Right kidney (tissue), 1 donor: ENCODE measurements at regions not wholly inside any gene's neighbourhood (a gene's known extent, or its start where the extent isn't known, plus 50 kb on each side); places are given as distances from the start of the nearest gene placed in this dataset.
"Not testable (repeated sequence)": the region's sequence is repeated elsewhere in the genome, so short reads cannot be mapped to it uniquely, and the experiment has no call there.

Experiments
- DNase-seq: peaks from one replicate; pipeline ENCODE4 v3.0.0-alpha.2; 2016

DNA sequence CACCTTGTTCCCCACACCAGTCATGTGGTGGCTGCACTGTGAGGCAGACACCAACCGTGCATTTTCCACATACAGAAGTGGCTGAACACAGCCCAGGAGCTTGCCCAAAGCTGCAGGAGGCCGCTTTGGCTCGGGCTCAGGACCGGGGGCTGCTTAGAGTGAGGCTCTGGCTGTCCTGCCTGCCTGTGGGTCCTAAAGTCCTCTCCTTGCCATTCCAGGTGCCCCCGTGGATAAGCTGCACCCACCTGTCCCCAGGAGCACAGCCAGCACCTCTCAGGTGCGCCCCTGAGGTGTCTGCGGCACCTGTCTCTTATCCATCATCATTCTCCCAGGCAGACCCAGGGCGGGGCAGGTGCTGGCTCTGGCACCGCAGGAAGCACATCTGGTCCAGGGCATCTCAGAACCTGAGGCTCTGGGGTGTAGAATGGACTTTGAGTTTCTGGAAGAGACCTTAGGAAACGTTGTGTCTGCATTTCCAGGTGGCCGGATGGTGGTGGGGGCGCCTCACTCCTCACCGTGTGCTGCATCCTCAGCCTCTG lies 180.5 kb upstream of the ZNF469 start:
- no peak for DNase-seq

DNA sequence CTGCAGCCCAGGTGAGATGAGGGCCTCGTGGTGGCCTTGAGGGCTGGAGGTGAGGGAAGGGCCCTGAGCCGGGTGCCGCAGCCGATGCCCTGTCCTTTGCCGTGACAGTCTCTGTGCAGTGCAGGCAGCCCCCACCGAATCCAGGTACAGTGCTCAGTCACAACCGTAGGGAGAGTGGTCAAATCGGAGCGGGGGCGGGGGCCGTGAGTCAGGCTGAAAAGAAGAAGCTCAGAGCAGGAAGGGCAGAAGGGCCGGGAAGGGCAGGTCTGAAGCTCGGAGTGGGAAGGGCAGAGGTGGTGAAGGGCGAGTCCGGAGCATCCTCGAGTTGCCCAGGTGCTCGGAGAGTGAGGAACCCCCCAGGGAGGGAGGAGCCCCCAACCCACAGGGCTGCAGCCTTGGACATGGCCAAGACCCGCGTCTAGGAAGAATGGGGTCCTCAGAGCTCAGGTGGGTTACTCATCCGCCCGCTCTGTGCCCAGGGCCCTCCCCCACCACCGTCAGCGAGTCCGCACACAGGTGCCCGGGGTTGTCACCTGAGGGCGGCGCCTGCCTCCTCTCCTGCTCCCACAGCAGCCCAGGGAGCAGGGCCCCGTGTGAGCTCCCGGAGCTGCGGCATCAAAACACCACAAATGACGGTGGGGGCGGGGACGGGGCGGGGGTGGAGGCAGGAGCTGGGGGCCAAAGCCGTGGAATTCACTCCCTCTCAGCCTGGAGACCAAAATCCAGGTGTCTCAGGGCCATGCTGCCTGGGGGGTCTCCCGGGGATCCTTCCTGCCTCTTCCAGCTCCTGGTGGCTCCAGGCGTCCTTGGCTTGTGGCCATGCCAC lies 179.7 kb upstream of the ZNF469 start:
- DNase-seq = not testable (repeated sequence)

DNA sequence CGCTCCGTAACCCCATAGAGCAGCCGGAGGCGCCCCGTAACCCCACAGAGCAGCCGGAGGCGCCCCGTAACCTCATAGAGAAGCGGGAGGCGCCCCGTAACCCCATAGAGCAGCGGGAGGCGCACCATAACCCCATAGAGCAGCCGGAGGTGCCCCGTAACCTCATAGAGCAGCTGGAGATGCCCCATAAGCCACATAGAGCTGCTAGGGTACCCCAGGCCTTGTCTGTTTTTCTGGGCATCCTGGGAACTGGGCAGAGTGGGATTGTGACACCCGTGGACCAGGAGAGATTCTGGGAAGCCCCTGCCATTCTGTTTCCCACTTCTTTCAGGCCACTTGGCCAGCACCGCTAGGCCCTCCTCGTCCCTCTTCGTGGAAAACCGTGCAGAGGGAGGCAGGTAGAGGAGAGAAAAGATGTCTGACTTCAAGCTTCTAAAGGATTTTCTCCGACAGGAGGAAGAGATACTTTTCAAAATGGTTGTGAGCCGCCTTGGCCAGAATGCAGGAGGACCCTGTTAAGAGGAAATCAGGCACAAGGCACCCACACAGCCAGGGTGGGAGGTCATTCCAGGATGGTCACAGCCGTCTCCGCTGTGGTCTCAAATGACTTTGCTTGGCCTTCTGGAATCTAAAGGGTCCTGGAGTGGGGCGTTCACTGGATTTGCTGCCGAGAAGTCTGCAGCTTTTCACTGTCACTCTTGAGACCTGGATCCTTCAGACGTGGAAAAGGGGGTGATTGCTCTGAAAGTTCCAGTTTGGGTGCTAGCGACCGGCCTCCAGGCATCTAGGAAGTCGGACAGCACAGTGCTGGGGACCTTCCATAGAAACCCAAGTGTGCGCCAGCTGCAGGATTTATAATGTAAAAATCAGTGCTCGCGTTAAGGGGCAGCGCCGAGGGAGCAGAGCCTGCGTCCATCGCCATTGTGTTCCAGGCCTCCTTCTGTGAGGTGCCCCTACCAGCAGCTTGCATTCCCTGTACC lies 178.3 kb upstream of the ZNF469 start:
- DNase-seq = not testable (repeated sequence)

DNA sequence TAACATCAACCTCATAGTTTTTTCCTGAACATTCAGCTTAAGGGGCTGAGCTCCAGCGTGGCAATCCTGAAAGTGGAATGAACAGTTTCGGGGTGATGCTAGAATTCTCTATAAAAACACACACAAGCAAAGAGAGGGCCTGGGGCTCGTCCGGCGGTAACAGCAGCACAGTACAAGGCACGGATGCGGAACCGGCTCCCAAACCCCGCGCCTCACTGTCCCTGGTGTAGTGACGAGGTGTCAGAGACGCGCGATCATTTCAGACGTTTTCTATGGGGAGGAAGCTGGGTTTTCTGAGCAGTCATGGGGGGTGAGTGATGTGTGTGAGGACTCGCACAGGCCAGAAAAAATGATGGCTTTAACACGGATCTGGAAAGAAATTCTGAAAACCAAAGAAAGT lies 177.3 kb upstream of the ZNF469 start:
- not testable (repeated sequence) for DNase-seq

DNA sequence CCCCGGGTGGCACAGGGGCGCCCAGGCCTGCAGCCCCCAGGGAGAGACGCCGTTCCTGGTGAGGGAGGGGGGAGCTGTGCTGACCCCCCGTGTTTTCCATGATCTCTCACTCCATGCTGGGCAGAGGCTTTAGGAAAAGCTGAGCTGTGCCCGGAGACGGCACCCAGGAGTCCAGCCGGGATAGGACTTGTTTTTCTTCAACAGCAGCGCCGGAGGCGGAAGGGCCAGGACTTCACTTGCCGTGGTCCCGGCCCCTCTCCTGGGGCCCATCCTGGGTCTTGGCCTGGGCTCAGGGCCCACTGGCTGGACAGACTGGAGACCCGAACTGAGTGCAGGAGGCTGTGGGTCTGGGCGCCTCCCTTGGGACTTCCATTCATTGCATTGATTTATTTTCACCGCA lies 176.8 kb upstream of the ZNF469 start:
- not testable (repeated sequence) for DNase-seq

DNA sequence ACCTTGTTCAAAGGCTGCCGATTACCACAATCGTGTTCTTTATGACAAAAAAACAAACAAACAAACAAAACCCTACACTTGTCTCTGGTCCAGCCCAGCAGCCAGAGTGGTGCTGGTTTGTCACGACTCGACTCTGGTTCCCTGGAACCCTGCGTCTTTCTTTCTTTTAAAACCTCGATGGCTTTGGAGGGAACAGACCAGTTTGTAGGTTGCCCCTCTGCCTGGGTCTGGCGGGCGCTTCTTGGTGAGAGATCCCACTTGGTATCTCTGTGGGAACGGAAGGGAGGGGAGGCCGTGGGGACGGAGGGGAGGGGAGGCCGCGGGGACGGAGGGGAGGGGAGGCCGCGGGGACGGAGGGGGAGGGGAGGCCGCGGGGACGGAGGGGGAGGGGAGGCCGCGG lies 176.2 kb upstream of the ZNF469 start:
- DNase-seq = not testable (repeated sequence)

DNA sequence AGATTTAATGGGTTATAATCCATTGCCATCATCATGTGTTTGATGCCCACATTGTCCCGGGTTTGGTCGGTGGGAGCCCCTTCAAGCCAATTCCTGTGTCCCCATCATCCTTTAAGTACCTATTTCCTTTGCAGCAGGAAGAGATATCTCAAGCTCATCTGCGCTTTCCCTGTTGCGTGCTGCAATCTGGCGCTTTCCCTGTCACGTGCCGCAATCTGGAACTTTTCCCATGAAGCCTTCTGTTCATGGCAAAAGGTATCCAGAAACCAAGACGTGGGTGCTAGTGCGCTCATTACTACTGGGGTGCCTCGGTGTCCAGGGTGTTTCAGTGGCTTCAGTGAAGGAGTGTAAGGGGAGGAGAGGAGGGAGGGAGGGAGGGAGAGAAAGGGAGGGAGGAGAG lies 174.6 kb upstream of the ZNF469 start:
- no peak for DNase-seq

DNA sequence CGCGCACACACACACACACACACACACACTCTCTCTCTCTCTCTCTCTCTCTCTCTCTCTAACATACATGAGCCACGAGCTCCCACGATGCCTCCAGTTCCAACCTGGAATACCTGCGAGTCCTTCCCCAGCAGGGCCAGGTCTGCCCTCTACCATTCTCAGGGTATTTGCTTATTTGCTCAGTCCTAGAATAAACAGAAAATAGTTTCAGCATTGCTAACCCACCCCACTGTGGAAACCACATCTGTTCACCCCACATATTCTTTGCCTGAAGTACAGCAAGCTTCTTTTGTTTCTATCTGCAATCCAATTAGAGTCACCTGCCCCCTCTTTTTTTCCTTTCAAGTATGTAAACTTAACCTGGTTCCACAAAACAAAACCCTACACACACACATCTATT lies 174.0 kb upstream of the ZNF469 start:
- not testable (repeated sequence) for DNase-seq

DNA sequence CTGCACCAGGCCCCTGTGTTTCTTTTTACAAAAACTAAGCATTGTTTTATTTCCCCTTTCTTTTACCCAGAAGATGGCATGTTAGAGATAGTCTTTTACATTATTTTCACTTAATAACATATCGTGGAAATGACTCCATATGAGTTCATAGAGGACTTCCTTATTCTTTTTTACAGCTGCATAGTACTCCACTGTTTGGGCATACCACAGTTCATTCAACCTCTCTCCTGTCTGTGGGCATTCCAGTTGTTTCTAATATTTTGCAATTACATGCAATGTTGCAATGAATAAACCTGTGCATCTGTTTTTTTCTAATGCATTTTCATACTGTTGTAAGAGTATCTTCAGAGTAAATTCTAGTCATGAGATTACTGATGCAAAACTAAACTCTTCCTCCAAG lies 173.2 kb upstream of the ZNF469 start:
- not testable (repeated sequence) for DNase-seq

DNA sequence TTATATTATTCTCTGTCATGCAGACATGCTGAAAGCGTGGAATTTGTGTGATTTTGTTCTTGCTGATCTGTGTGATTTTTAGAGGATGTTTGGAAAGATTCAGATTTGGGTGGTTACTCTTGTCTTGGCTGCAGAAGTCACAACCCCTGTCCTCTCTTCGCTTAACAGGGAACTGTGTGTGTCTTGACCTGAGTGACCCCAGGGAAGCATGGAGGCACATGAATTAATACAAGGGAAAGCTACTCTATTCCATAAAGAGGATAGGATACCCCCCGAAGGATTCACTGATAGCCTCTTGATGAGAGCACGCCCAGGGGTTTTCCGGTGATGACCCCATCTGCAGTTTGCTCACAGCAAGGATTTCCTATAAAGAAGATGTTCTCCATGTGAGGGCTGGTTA lies 168.8 kb upstream of the ZNF469 start:
- not testable (repeated sequence) for DNase-seq

DNA sequence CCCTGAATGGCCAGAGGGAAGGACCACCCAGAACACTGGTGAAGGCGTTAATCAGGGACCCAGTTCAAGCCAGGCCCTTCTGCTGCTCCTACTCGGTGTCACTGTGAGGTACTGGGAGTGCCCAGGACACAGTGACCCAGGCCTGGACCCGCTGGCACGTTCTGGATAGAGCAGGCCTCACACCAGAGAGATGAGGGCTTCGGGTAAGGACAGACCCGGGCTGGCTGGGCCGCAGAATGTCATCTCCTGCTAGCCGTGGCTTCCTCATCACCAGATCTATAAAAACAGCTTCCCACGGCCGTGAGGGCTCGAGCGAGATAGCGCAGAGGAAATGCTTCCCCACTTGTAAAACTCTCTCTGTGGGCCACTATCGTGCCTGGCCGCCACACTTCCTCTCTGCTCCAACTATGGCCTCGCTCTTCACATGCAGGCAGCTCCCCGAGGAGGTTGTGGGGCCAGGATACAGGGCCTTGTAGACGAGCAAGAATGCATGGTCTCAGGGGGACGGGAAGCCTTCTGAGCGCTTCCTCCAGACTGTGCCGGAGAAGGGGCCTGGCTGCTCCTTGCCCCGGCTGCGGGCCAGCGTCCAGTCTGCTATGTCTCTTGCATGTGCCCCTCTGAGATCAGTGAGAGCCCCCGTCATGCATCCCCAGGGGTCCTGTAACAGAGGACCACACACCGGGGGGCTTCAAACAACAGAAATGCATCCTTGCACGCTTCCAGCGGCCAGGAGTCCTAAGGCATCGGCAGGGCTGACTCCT lies 161.6 kb upstream of the ZNF469 start:
- DNase-seq = not testable (repeated sequence)

DNA sequence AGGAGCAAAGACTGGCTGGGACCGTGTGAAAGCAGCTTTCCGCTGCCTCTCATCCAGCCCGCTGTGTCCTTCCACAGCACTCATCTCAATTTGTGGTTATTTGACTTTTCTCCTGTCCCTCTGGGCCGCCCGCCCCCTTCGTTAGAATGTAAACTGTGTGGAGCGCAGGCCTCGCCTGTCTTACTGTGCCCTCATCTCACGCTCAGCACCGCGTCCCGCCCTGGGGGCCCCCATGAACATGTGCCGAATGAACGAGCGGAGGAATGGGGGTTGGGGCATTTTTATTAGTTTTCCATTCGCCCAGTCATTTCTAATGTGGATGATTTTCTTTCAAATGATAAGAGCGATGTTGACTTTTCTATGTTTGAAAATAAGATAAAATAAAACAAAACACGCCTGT lies 159.1 kb upstream of the ZNF469 start:
- DNase-seq = not testable (repeated sequence)

DNA sequence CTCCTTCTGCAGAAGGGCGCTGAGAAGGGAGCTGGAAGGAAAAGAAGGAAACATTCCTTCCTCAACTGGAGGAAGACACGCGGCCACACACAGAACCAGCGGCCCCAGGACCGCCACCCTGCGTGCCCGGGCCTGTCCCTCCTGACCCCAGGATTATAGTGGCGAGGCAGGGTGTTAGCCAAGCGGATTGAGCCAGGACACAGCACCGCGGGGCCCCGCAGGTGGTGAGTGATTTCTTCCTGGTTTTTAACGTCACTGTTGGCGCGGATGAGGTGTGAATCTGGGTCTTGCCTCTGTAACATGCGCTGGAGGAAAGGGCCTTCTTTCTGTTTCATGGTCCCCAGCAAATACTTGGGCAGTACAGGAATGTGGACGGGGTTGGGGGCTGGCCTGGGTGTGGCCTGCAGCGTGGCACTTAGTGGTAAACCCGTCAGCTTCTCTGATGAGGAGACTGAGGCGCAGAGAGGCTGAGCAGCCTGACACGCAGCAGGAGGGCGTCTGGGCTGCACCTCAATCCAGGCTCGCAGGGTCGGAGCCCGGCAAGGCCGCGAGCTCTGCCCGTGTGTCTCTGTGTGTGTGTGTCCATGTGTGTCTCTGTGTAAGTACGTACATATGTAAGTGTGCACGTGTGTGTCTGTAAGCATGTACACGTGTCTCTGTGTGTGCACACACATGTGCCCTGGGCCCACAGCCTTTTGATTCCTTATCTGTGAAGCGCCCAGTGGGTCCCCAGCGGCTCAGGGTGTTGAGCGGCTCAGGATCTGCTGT lies 158.4 kb upstream of the ZNF469 start:
- DNase-seq = not testable (repeated sequence)

DNA sequence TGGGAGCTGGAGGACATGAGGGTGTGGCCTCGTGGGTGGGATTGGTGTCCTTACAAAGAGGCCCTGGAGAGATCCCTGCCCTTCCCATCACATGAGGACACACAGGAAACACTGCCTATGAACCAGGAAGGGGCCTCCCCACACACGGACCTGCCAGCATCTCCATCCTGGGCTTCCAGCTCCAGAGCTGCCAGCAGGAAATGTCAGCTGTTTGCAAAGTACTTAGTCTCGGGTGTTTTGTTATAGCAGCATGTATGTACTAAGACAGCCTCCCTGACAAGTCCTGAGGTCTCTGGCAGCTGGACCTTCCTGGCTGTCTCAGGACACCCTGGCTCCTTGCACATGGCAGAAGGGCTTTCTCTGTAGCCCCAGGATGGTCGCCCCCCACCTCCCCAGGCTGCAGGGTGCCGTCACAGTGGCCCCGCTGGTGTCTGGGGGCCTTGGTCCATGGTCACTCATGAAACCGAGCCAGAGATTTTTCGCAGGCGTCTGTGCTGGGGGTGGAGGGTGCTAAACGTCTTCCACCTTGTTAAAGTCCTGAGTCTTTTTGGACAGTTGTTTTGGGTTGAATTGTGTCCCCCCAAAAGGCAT lies 157.0 kb upstream of the ZNF469 start:
- DNase-seq = not testable (repeated sequence)

DNA sequence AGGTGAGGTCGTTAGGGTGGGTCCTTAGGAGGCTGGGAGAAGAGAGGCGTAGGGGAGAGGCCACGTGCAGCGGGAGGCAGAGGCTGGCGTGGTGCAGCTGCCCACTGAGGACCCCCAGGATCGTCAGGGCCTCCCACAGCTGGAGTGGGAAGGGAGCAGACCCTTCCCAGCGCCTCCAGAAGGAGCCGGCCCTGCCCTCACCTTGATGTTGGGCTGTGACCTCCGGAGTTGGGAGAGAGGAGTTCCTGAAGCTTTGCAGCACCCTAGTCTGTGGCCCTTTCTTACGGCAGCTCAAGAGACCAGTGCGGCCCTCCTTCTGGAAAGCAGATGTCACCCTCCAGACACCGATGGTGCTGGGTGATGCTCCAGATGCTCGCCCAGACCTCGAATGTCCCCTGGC lies 156.5 kb upstream of the ZNF469 start:
- not testable (repeated sequence) for DNase-seq

DNA sequence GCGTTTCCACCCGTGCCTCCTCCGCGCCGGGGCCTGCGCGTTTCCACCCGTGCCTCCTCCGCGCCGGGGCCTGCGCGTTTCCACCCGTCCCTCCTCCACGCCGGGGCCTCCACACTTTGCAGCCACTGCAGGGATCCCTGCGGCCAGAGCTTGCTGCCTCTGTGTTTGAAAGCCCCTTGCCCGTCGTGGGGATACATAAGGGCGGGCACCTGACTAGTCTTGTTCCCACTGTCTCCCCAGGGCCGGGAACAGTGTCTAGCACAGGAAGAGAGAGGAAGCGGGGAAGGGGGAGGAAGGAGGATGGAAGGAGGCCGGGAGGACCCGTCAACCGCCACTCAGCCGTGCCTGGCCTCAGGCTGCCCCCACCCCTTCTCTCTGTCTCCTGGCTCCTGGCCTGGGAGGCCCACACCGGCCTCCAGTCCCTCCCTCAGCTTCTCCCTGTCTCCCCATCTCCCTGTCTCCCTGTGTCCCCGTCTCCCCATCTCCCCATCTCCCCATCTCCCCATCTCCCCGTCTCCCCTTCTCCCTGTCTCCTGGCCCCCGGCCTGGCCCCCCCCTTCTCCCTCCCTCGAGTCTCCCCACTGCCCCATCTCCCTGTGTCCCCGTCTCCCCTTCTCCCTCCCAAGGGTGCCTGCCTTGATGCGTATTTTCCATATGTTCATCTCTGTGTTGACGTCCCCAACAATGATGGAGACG lies 155.6 kb upstream of the ZNF469 start:
- DNase-seq = not testable (repeated sequence)

DNA sequence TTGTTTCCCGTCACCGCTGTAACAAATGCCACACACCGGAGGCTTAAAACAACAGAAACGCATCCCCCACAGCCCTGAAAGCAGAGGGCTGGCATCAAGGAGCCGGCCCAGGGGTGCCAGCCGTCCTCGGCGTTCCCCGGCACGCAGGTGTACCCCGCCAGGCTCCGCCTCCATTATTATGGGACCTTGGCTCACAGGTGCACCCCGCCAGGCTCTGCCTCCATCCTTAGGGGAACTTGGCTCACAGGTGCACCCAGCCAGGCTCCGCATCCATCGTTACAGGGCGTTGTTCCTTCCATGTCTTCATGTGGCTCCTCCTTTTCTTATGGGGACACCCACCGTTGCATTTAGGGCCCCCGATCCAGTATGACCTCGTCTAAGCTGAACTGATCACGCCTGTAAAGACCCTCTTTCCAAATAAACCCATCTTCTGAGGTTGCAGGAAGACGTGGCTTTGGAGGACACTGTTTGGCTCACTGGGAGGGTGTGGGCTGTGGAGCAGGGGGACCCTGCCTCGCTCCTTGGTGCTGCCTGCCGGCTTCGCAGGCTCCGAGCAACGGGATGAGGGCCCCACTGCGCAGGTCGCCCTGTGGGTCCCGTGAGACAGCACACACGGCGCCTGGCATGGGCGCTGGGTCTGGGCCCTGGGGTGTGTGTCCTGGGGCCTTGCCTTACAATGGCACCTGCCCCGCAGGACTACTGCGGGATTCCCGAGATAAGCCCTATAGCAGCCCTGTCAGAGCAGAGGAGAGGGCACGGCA lies 154.9 kb upstream of the ZNF469 start:
- DNase-seq = not testable (repeated sequence)

DNA sequence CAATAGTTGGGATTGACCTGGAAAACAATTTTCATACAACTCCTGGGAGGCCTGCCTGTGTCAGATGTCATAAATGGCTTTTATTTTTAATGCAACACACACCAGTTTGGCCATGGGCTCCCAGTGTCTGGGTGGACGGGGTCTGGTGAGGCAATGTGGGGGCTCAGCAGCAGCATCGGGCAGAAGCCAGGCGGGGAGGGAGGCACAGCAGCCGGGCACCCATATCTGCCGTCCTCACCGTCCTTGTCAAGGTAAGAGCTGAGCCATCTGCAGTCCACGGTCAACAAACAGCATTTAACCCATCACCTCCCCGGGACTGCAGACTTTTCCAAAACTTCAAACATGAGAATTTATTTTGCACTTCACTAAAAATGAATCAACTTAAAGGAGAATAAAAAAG lies 154.0 kb upstream of the ZNF469 start:
- not testable (repeated sequence) for DNase-seq

DNA sequence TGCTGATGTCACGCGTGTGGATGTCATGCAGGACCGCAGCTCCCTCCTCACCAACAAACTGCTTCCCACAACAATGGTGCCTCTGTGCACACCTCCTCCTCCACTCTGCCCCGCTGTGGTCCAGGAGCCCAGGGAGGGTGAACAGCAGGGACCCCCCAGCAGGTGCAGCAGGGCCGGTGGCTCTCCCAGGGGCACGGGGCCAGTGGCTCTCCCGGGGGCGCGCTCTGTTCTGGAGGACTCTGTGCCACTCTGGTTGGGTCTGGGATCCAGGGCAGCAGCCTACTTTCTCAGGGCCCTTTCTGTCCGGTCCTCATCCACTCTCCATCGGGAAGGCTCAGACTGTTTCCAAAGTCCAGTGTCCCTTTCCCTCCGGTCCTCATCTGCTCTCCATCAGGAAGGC lies 153.0 kb upstream of the ZNF469 start:
- not testable (repeated sequence) for DNase-seq
